Activated B cell treated with CpG ODN at 0.5 μM for 24 hours (primary cell): ENCODE measurements at regions not wholly inside any gene's neighbourhood (a gene's known extent, or its start where the extent isn't known, plus 50 kb on each side); places are given as distances from the start of the nearest gene placed in this dataset.

Source experiments
- ATAC-seq: fragments of 200-7000 bp; cut with Tn5 transposase; one replicate; pipeline ENCODE4 v1.10.0; 2021; ENCODE audit warnings: low read depth, mild to moderate bottlenecking, moderate library complexity
- CTCF ChIA-PET: fragments of 350-600 bp; sonication (Branson Sonifier 250); formaldehyde crosslinking; loops from one replicate; lab custom pipeline; 2021; ENCODE audit warnings: antibody characterized with exemption; lab: Charles Lee
- POLR2A ChIA-PET: fragments of 350-600 bp; sonication (Branson Sonifier 250); formaldehyde crosslinking; loops from one replicate; lab custom pipeline; 2021; ENCODE audit warnings: antibody characterized with exemption; lab: Charles Lee
- DNase-seq: peaks from one replicate; pipeline ENCODE4 v3.0.0; 2022
- H3K27ac Mint-ChIP-seq: one replicate; pipeline ENCODE4 v1.8.0; 2020; ENCODE audit warnings: mixed read lengths
- H3K27me3 Mint-ChIP-seq: one replicate; pipeline ENCODE4 v1.8.0; 2021; ENCODE audit warnings: mixed read lengths
- H3K36me3 Mint-ChIP-seq: one replicate; pipeline ENCODE4 v1.8.0; 2021; ENCODE audit warnings: low read depth, mixed read lengths
- H3K4me1 Mint-ChIP-seq: one replicate; pipeline ENCODE4 v1.8.0; 2021; ENCODE audit warnings: mixed read lengths
- H3K4me3 Mint-ChIP-seq: one replicate; pipeline ENCODE4 v1.8.0; 2020; ENCODE audit warnings: mild to moderate bottlenecking, mixed read lengths
- H3K9me3 Mint-ChIP-seq: one replicate; pipeline ENCODE4 v1.8.0; 2020; ENCODE audit warnings: mixed read lengths
- CTCF ChIP-seq: fragments of 200-600 bp; IDR thresholded peaks from one replicate; pipeline ENCODE4 v1.8.0; 2022; ENCODE audit warnings: antibody characterized with exemption, mild to moderate bottlenecking
- intact Hi-C: fragments of 100-400 bp; cut with micrococcal nuclease; formaldehyde crosslinking; loops from one replicate; pipeline ENCODE4 v1.15.1; 2024

GRCh38 chr11:80967649-80968048, 1526.8 kb upstream of the TENM4 start:
- intact Hi-C loops, result no loop called here
- POLR2A ChIA-PET, result no interaction called here
- Mint-ChIP-seq H3K36me3 (no peaks in the 10 kb centered on the region), H3K4me3 (no peak overlapping the region), H3K27me3 (no peaks in the 10 kb centered on the region), H3K9me3 (peaks cover 7% of the 10 kb centered on the region), H3K4me1 (no peaks in the 10 kb centered on the region), H3K27ac (no peak overlapping the region)
- ATAC-seq (no peak), DNase-seq (no peak)
- no peak for TF ChIP-seq CTCF
- CTCF ChIA-PET, result no interaction called here

GRCh38 chr11:80960381-80961029, 1519.7 kb upstream of the TENM4 start:
- no peak for TF ChIP-seq CTCF

GRCh38 chr11:80959751-80960150, 1518.9 kb upstream of the TENM4 start:
- ChIA-PET CTCF (no interaction called here), POLR2A (no interaction called here)
- no peak overlapping the region for H3K27ac Mint-ChIP-seq
- no peak for ATAC-seq
- no peaks in the 10 kb centered on the region for H3K4me1 Mint-ChIP-seq
- H3K9me3 Mint-ChIP-seq, result peaks cover under 1% of the 10 kb centered on the region
- DNase-seq, result no peak
- H3K4me3 Mint-ChIP-seq, result no peak overlapping the region
- no peaks in the 10 kb centered on the region for H3K36me3 Mint-ChIP-seq
- no peak for TF ChIP-seq CTCF
- intact Hi-C loops, result no loop called here
- H3K27me3 Mint-ChIP-seq, result no peaks in the 10 kb centered on the region

More at GRCh38 chr11:80960381-80961029, 1519.7 kb upstream of the TENM4 start:
- CTCF ChIA-PET, result no interaction called here
- no peak overlapping the region for H3K27ac Mint-ChIP-seq
- H3K4me1 Mint-ChIP-seq, result no peaks in the 10 kb centered on the region
- peaks cover 2% of the 10 kb centered on the region for H3K9me3 Mint-ChIP-seq
- ATAC-seq (no peak), DNase-seq (no peak)
- POLR2A ChIA-PET, result no interaction called here
- no peaks in the 10 kb centered on the region for H3K36me3 Mint-ChIP-seq
- no peak overlapping the region for H3K4me3 Mint-ChIP-seq
- intact Hi-C loops, result no loop called here
- no peaks in the 10 kb centered on the region for H3K27me3 Mint-ChIP-seq

GRCh38 chr11:80958987-80959386, 1518.2 kb upstream of the TENM4 start:
- no peaks in the 10 kb centered on the region for H3K27me3 Mint-ChIP-seq
- H3K27ac Mint-ChIP-seq, result no peak overlapping the region
- CTCF ChIA-PET, result no interaction called here
- no peak for ATAC-seq
- no peaks in the 10 kb centered on the region for H3K4me1 Mint-ChIP-seq
- no peak for DNase-seq
- no peak overlapping the region for H3K4me3 Mint-ChIP-seq
- intact Hi-C loops, result no loop called here
- TF ChIP-seq CTCF, result no peak
- POLR2A ChIA-PET, result no interaction called here
- H3K9me3 Mint-ChIP-seq, result peaks cover 2% of the 10 kb centered on the region
- H3K36me3 Mint-ChIP-seq, result no peaks in the 10 kb centered on the region

- Mint-ChIP-seq H3K4me1 (no peaks in the 10 kb centered on the region), H3K27me3 (no peaks in the 10 kb centered on the region), H3K4me3 (no peak overlapping the region), H3K36me3 (no peaks in the 10 kb centered on the region), H3K9me3 (peaks cover 2% of the 10 kb centered on the region), H3K27ac (no peak overlapping the region)
- ATAC-seq (no peak), DNase-seq (no peak)
- CTCF ChIA-PET, result no interaction called here
- no peak for TF ChIP-seq CTCF
- POLR2A ChIA-PET, result no interaction called here
- intact Hi-C loops, result no loop called here
Measured at GRCh38 chr11:80958361-80958760, 1517.5 kb upstream of the TENM4 start.
